A549 (cell line): ENCODE measurements at regions not wholly inside any gene's neighbourhood (a gene's known extent, or its start where the extent isn't known, plus 50 kb on each side); places are given as distances from the start of the nearest gene placed in this dataset.

ENCODE experiments used
- ATAC-seq, 2 experiments: fragments of 200-7000 bp in 1 of 2; fragments of >200 bp in 1 of 2; cut with Nextera tagmentation in 1 of 2; cut with Tn5 transposase in 1 of 2; 3 replicates each; pipeline versions ENCODE4 v1.8.0 to v1.9.1; 2018 to 2020; ENCODE audit warnings: mild to moderate bottlenecking in 1 of 2, moderate library complexity in 1 of 2
- CTCF ChIA-PET: fragments of 300-600 bp; sonication (Branson Sonifier 250); formaldehyde crosslinking; extraction: SDS; loops from one replicate; lab custom pipeline; 2021; ENCODE audit warnings: antibody characterized with exemption, inconsistent platforms; lab: Yijun Ruan, JAX
- POLR2A ChIA-PET: fragments of 350-600 bp; formaldehyde crosslinking; extraction: SDS; loops from one replicate; lab custom pipeline; 2021; ENCODE audit warnings: antibody characterized with exemption, inconsistent platforms; lab: Yijun Ruan, JAX
- DNase-seq, 2 experiments: peaks; one replicate each; pipeline versions ENCODE4 v3.0.0 to v3.0.0-alpha.2; 2011 to 2016; ENCODE audit warnings: low read depth in 1 of 2, low spot score in 1 of 2
- FAIRE-seq: peaks from 2 replicates; lab custom pipeline; 2011; peaks lifted over from hg19 to GRCh38; lab: Jason Lieb, UNC
- H3K27ac ChIP-seq, 2 experiments: fragments of >200 bp; sonication (Bioruptor Twin); formaldehyde crosslinking; 3 replicates each; pipeline ENCODE4 v1.5.1; 2016 to 2017
- H3K4me1 ChIP-seq: fragments of >200 bp; sonication (Bioruptor Twin); formaldehyde crosslinking; 3 replicates; pipeline ENCODE4 v1.6.1; 2016
- H3K4me2 ChIP-seq: fragments of >200 bp; sonication (Bioruptor Twin); formaldehyde crosslinking; 3 replicates; pipeline ENCODE4 v1.6.1; 2016
- H3K4me3 ChIP-seq: fragments of >200 bp; sonication (Bioruptor Twin); formaldehyde crosslinking; 3 replicates; pipeline ENCODE4 v1.5.1; 2016
- H3K9me3 ChIP-seq: fragments of >200 bp; sonication (Bioruptor Twin); formaldehyde crosslinking; 3 replicates; pipeline ENCODE4 v1.6.1; 2016
- CBX2 ChIP-seq: fragments of 200-600 bp; sonication (generic); IDR thresholded peaks from 2 replicates; pipeline ENCODE4 v1.6.1; 2016; ENCODE audit warnings: low read depth, mild to moderate bottlenecking, borderline replicate concordance
- CBX8 ChIP-seq: fragments of 200-600 bp; sonication (generic); IDR thresholded peaks from 2 replicates; pipeline ENCODE4 v1.6.1; 2016
- CEBPB ChIP-seq, 2 experiments: fragments of >200 bp in 1 of 2; sonication (Bioruptor Twin) in 1 of 2; formaldehyde crosslinking in 1 of 2; IDR thresholded peaks; 2 replicates each; pipeline ENCODE4 v1.6.1; 2012 to 2016
- CHD2 ChIP-seq: fragments of 150-350 bp; IDR thresholded peaks from 2 replicates; pipeline ENCODE4 v1.6.1; 2014; ENCODE audit warnings: low read length; ENCODE audit not compliant: partially characterized antibody
- CTCF ChIP-seq: fragments of >200 bp; sonication (Bioruptor Twin); formaldehyde crosslinking; IDR thresholded peaks from 3 replicates; pipeline ENCODE4 v1.5.1; 2016
- E2F6 ChIP-seq: IDR thresholded peaks from 2 replicates; pipeline ENCODE4 v1.6.1; 2012; ENCODE audit warnings: low read depth, borderline replicate concordance
- ELK1 ChIP-seq: fragments of 150-350 bp; IDR thresholded peaks from 2 replicates; pipeline ENCODE4 v1.6.1; 2014; ENCODE audit warnings: low read depth, mild to moderate bottlenecking, low read length
- FOSB ChIP-seq: fragments of 250-450 bp; sonication (Bioruptor Pico); IDR thresholded peaks from 2 replicates; pipeline ENCODE4 v1.5.0; 2020; ENCODE audit warnings: mild to moderate bottlenecking, moderate library complexity
- FOSL2 ChIP-seq, 2 experiments: fragments of 450-650 bp in 1 of 2; fragments of >200 bp in 1 of 2; sonication (Bioruptor Twin) in 1 of 2; formaldehyde crosslinking; IDR thresholded peaks; 2 replicates each; pipeline versions ENCODE4 v1.5.0 to v1.6.1; 2016 to 2020; ENCODE audit warnings: mild to moderate bottlenecking in 1 of 2, moderate library complexity in 1 of 2
- FOXS1 ChIP-seq: fragments of 250-450 bp; sonication (Bioruptor Pico); IDR thresholded peaks from 2 replicates; pipeline ENCODE4 v1.5.0; 2020; ENCODE audit warnings: mild to moderate bottlenecking, moderate library complexity
- HES2 ChIP-seq: fragments of >200 bp; sonication (Bioruptor Twin); formaldehyde crosslinking; IDR thresholded peaks from 2 replicates; pipeline ENCODE4 v1.6.1; 2016
- HEYL ChIP-seq: fragments of 250-450 bp; sonication (Bioruptor Pico); IDR thresholded peaks from 2 replicates; pipeline ENCODE4 v1.8.0; 2021; ENCODE audit warnings: mild to moderate bottlenecking, moderate library complexity
- HOXB13 ChIP-seq: fragments of 250-450 bp; sonication (Bioruptor Pico); IDR thresholded peaks from 2 replicates; pipeline ENCODE4 v1.5.0; 2020; ENCODE audit warnings: low read depth, mild to moderate bottlenecking, moderate library complexity
- MAFK ChIP-seq: fragments of 450-650 bp; IDR thresholded peaks from 2 replicates; pipeline ENCODE4 v1.6.1; 2014; ENCODE audit not compliant: partially characterized antibody
- MAX ChIP-seq: IDR thresholded peaks from 2 replicates; pipeline ENCODE4 v1.6.1; 2012
- MAZ ChIP-seq: fragments of 150-350 bp; IDR thresholded peaks from 2 replicates; pipeline ENCODE4 v1.6.1; 2014; ENCODE audit warnings: antibody characterized with exemption, low read depth, low read length, borderline replicate concordance
- POLR2A ChIP-seq: IDR thresholded peaks from 2 replicates; pipeline ENCODE4 v1.6.1; 2012; ENCODE audit warnings: mild to moderate bottlenecking, low read length
- REST ChIP-seq: fragments of 200-600 bp; sonication (generic); IDR thresholded peaks from 2 replicates; pipeline ENCODE4 v1.6.1; 2016; ENCODE audit warnings: antibody characterized with exemption, mild to moderate bottlenecking, moderate library complexity
- TFCP2L1 ChIP-seq: fragments of 250-450 bp; sonication (Bioruptor Pico); IDR thresholded peaks from 2 replicates; pipeline ENCODE4 v1.5.0; 2021; ENCODE audit warnings: mild to moderate bottlenecking
- TP53 ChIP-seq: fragments of 250-450 bp; sonication (Bioruptor Pico); IDR thresholded peaks from 2 replicates; pipeline ENCODE4 v1.5.0; 2021; ENCODE audit warnings: mild to moderate bottlenecking, moderate library complexity
- ZFP36 ChIP-seq: fragments of 450-650 bp; IDR thresholded peaks from 2 replicates; pipeline ENCODE4 v1.6.1; 2014; ENCODE audit warnings: borderline replicate concordance; ENCODE audit not compliant: partially characterized antibody
- ZNF302 ChIP-seq: fragments of 250-450 bp; sonication (Bioruptor Pico); IDR thresholded peaks from 2 replicates; pipeline ENCODE4 v1.9.0; 2021; ENCODE audit warnings: inconsistent platforms, mild to moderate bottlenecking, moderate library complexity
- ZSCAN20 ChIP-seq: fragments of 250-450 bp; sonication (Bioruptor Pico); IDR thresholded peaks from 2 replicates; pipeline ENCODE4 v1.8.0; 2022; ENCODE audit warnings: mild to moderate bottlenecking, moderate library complexity
- WGBS: methylation state at CpG from one replicate; pipeline ENCODE4 v1.1.6; 2017; ENCODE audit errors: missing lambda C conversion rate; 5-methylcytosine and 5-hydroxymethylcytosine counted together

- TF ChIP-seq CHD2, result no peak
- no peak for TF ChIP-seq HOXB13
- TF ChIP-seq FOSB (CRISPR knock-in tag), result no peak
- no peak for TF ChIP-seq FOSL2 (IDR thresholded peaks at IDR 0.05)
- no peak for TF ChIP-seq FOSL2 (CRISPR knock-in tag; IDR thresholded peaks at IDR 0.05)
Measured at GRCh38 chr5:85910335-85910734, 707.4 kb upstream of the COX7C start (continued).

GRCh38 chr5:85920984-85921383 is 696.8 kb upstream of the COX7C start:
- no peak overlapping the region for H3K27ac ChIP-seq
- no peaks in the 10 kb centered on the region for H3K4me1 ChIP-seq
- DNase-seq (no peak), FAIRE-seq (no peak), ATAC-seq (no peak)
- no peak overlapping the region for H3K4me3 ChIP-seq
- no peak overlapping the region for H3K4me2 ChIP-seq
- H3K9me3 ChIP-seq, result peaks cover 2% of the 10 kb centered on the region; the same call in 1 of the 3 replicates
- TF ChIP-seq CBX8 (no peak), ELK1 (no peak), POLR2A (no peak), MAFK (no peak), ZNF302 (no peak)
- 31% methylated on average over 4 of the region's 4 CpGs for WGBS
- CTCF ChIA-PET, result interaction anchor here (1.0 kb wide), 1 partner anchor 1114 kb away, joined by 3 read pairs; no protein-coding TSS in a partner anchor
- POLR2A ChIA-PET, result no interaction called here

- H3K9me3 ChIP-seq, result peaks cover 2% of the 10 kb centered on the region; the same call in 1 of the 3 replicates
- TF ChIP-seq ZSCAN20 (CRISPR knock-in tag) (no peak), TP53 (CRISPR knock-in tag) (no peak), REST (no peak), ELK1 (no peak), HEYL (CRISPR knock-in tag) (no peak), ZFP36 (no peak), TFCP2L1 (CRISPR knock-in tag) (no peak), FOXS1 (no peak), CBX2 (no peak), MAX (no peak), CTCF (no peak), MAZ (no peak), HES2 (no peak), CEBPB (IDR thresholded peaks at IDR 0.05) (no peak), E2F6 (no peak)
- POLR2A ChIA-PET, result no interaction called here
- ATAC-seq (no peak), FAIRE-seq (no peak), DNase-seq (peak in 1 of 2 experiments; percentile 4)
- H3K4me2 ChIP-seq, result no peak overlapping the region
- H3K4me1 ChIP-seq, result no peaks in the 10 kb centered on the region
- CTCF ChIA-PET, result interaction anchor here (1.0 kb wide), 2 partner anchors 16 to 1114 kb away, joined by 3 read pairs; no protein-coding TSS in a partner anchor
- no peak overlapping the region for H3K27ac ChIP-seq
- 6% methylated on average over 2 of the region's 2 CpGs for WGBS
- no peak overlapping the region for H3K4me3 ChIP-seq
Measured at GRCh38 chr5:85921590-85921989, 696.2 kb upstream of the COX7C start.
